ENCODE measurements at regions not wholly inside any gene's neighbourhood (a gene's known extent, or its start where the extent isn't known, plus 50 kb on each side); places are given as distances from the start of the nearest gene placed in this dataset.

DNA sequence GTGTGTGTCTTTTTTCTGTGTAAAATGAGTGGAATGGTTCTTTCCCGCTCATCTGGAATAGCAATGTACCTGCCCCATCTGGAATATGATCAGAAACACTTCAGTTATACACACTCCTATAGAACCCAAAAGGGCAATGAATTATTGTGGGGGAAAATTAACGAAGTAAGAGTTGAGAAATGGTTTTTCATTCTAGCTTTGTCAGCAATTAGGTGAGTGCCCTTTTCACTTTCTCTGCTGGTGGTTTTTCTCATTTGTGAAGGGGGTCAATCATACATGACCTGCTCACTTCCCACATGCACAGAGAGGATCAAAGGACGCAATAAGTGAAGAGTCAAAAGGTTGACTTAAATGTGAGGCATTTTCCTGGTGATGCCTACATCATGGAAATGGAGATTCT is 168.0 kb downstream of the HS3ST3B1 start:
- H3K27ac Mint-ChIP-seq, result no peak overlapping the region
- Histone ChIP-seq H3K27ac (ENCODE audit: low read depth in 1 of 2, low read length in 2 of 2) (no peak overlapping the region), H4K20me1 (ENCODE audit: insufficient read depth, low read length) (no peaks in the 10 kb centered on the region), H3K36me3 (replicated peaks in 1 of 2; ENCODE audit: control insufficient read depth in 1 of 2, insufficient read depth in 2 of 2, low read length in 2 of 2) (no peaks in the 10 kb centered on the region), H3K79me2 (ENCODE audit: insufficient read depth, low read length) (no peaks in the 10 kb centered on the region), H3K27me3 (ENCODE audit: control insufficient read depth in 2 of 2, insufficient read depth in 2 of 2, low read length in 2 of 2) (no peaks in the 10 kb centered on the region), H3K9me3 (replicated peaks in 1 of 2; ENCODE audit: control insufficient read depth in 1 of 2, insufficient read depth in 1 of 2, low read length in 2 of 2) (peaks cover 0 to 7% of the 10 kb centered on the region in 2 donors), H3K4me1 (ENCODE audit: control insufficient read depth in 1 of 2, insufficient read depth in 2 of 2, low read length in 2 of 2) (no peaks in the 10 kb centered on the region), H3K4me2 (replicated peaks; ENCODE audit: extremely low read depth, low read length, poor library complexity, severe bottlenecking) (no peak overlapping the region), H3K4me3 (replicated peaks in 1 of 3; ENCODE audit: low read depth in 2 of 3, low read length in 3 of 3) (no peak overlapping the region), H2AFZ (ENCODE audit: insufficient read depth, low read depth, low read length, poor library complexity, severe bottlenecking) (no peak overlapping the region), H3K9ac (ENCODE audit: insufficient read depth, low read length, poor library complexity, severe bottlenecking) (no peak overlapping the region)
- no peaks in the 10 kb centered on the region for H3K4me1 Mint-ChIP-seq
- no CpG with 5 or more reads among the region's 3 CpGs for WGBS (ENCODE audit: insufficient coverage)
- no peaks in the 10 kb centered on the region for H3K36me3 Mint-ChIP-seq
- no peaks in the 10 kb centered on the region for H3K27me3 Mint-ChIP-seq (ENCODE audit: low read depth in 3 of 3)
- H3K9me3 Mint-ChIP-seq, result peaks cover 6 to 25% (median 7%) of the 10 kb centered on the region in 7 donors
- TF ChIP-seq, protein P1, sequence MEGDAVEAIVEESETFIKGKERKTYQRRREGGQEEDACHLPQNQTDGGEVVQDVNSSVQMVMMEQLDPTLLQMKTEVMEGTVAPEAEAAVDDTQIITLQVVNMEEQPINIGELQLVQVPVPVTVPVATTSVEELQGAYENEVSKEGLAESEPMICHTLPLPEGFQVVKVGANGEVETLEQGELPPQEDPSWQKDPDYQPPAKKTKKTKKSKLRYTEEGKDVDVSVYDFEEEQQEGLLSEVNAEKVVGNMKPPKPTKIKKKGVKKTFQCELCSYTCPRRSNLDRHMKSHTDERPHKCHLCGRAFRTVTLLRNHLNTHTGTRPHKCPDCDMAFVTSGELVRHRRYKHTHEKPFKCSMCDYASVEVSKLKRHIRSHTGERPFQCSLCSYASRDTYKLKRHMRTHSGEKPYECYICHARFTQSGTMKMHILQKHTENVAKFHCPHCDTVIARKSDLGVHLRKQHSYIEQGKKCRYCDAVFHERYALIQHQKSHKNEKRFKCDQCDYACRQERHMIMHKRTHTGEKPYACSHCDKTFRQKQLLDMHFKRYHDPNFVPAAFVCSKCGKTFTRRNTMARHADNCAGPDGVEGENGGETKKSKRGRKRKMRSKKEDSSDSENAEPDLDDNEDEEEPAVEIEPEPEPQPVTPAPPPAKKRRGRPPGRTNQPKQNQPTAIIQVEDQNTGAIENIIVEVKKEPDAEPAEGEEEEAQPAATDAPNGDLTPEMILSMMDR (IDR thresholded peaks at IDR 0.05), result no peak
- DNase-seq, result no peak
- intact Hi-C loops (cut with micrococcal nuclease), result no loop called here
- no peak overlapping the region for H3K4me3 Mint-ChIP-seq

GRCh38 chr17:14461227-14461548 is 160.3 kb downstream of the HS3ST3B1 start:
- no peak overlapping the region for H3K4me3 Mint-ChIP-seq
- no peaks in the 10 kb centered on the region for H3K4me1 ChIP-seq (ENCODE audit: control insufficient read depth in 1 of 2, insufficient read depth in 2 of 2, low read length in 2 of 2)
- H3K27ac ChIP-seq (ENCODE audit: low read depth in 1 of 2, low read length in 2 of 2), result no peak overlapping the region
- intact Hi-C loops (cut with micrococcal nuclease), result no loop called here
- DNase-seq, result no peak
- H3K4me2 ChIP-seq (replicated peaks; ENCODE audit: extremely low read depth, low read length, poor library complexity, severe bottlenecking), result no peak overlapping the region
- WGBS (ENCODE audit: insufficient coverage), result 97% methylated on average over 4 of the region's 4 CpGs
- H3K79me2 ChIP-seq (ENCODE audit: insufficient read depth, low read length), result no peaks in the 10 kb centered on the region
- no peaks in the 10 kb centered on the region for H3K36me3 ChIP-seq (replicated peaks in 1 of 2; ENCODE audit: control insufficient read depth in 1 of 2, insufficient read depth in 2 of 2, low read length in 2 of 2)
- H3K27ac Mint-ChIP-seq, result no peak overlapping the region
- no peak overlapping the region for H3K4me3 ChIP-seq (replicated peaks in 1 of 3; ENCODE audit: low read depth in 2 of 3, low read length in 3 of 3)
- no peaks in the 10 kb centered on the region for H3K27me3 Mint-ChIP-seq (ENCODE audit: low read depth in 3 of 3)
- peaks cover 0 to 4% of the 10 kb centered on the region in 2 donors for H3K9me3 ChIP-seq (replicated peaks in 1 of 2; ENCODE audit: control insufficient read depth in 1 of 2, insufficient read depth in 1 of 2, low read length in 2 of 2)
- H4K20me1 ChIP-seq (ENCODE audit: insufficient read depth, low read length), result no peaks in the 10 kb centered on the region
- no peak overlapping the region for H3K9ac ChIP-seq (ENCODE audit: insufficient read depth, low read length, poor library complexity, severe bottlenecking)
- TF ChIP-seq, protein P1 (IDR thresholded peaks at IDR 0.05), result no peak
- no peaks in the 10 kb centered on the region for H3K36me3 Mint-ChIP-seq
- no peak overlapping the region for H2AFZ ChIP-seq (ENCODE audit: insufficient read depth, low read depth, low read length, poor library complexity, severe bottlenecking)
- peaks cover 4% of the 10 kb centered on the region for H3K4me1 Mint-ChIP-seq
- no peaks in the 10 kb centered on the region for H3K27me3 ChIP-seq (ENCODE audit: control insufficient read depth in 2 of 2, insufficient read depth in 2 of 2, low read length in 2 of 2)
- peaks cover 0 to 15% (median 10%) of the 10 kb centered on the region in 7 donors for H3K9me3 Mint-ChIP-seq
